Sigmoid colon (tissue), 4 donors: ENCODE measurements at regions not wholly inside any gene's neighbourhood (a gene's known extent, or its start where the extent isn't known, plus 50 kb on each side); places are given as distances from the start of the nearest gene placed in this dataset.

ENCODE experiments used
- CTCF ChIP-seq, 4 experiments: fragments of 450-650 bp in 3 of 4; fragments of 200-600 bp in 1 of 4; IDR thresholded peaks; one replicate each; pipeline ENCODE4 v1.5.1; 2016 to 2019; ENCODE audit warnings: antibody characterized with exemption in 4 of 4, mild to moderate bottlenecking in 3 of 4, moderate library complexity in 2 of 4
- POLR2A ChIP-seq, 2 donors: fragments of 450-650 bp; IDR thresholded peaks; one replicate each; pipeline ENCODE4 v1.6.1; 2016; ENCODE audit warnings: antibody characterized with exemption in 2 of 2, mild to moderate bottlenecking in 2 of 2, moderate library complexity in 2 of 2
- POLR2AphosphoS5 ChIP-seq, 4 donors: sonication (generic); formaldehyde crosslinking; IDR thresholded peaks; one replicate each; pipeline ENCODE4 v1.6.1; 2017; ENCODE audit warnings: antibody characterized with exemption in 4 of 4

- no peak for TF ChIP-seq CTCF (IDR thresholded peaks at IDR 0.05)
- no peak for TF ChIP-seq POLR2AphosphoS5 (IDR thresholded peaks at IDR 0.05)
- no peak for TF ChIP-seq POLR2A (IDR thresholded peaks at IDR 0.05)
Observed at GRCh38 chr5:31124651-31125305, 68.7 kb upstream of the CDH6 start.
